CD14-positive monocyte (primary cell): ENCODE measurements at regions not wholly inside any gene's neighbourhood (a gene's known extent, or its start where the extent isn't known, plus 50 kb on each side); places are given as distances from the start of the nearest gene placed in this dataset.

Experiments
- DNase-seq, 3 donors: peaks; one replicate each; pipeline ENCODE4 v3.0.0-alpha.2; 2011 to 2022
- H2AFZ ChIP-seq: 2 replicates; pipeline ENCODE4 v1.6.0; 2012; ENCODE audit warnings: mild to moderate bottlenecking, low read depth, low read length, inconsistent platforms; ENCODE audit not compliant: insufficient read depth, poor library complexity, severe bottlenecking
- H3K27ac ChIP-seq, 2 donors: 1 replicate in 1 of 2; 2 replicates in 1 of 2; pipeline ENCODE4 v1.5.1; 2012 to 2013; ENCODE audit warnings: low read length in 2 of 2, control low read depth in 1 of 2, inconsistent platforms in 1 of 2, low read depth in 1 of 2, mild to moderate bottlenecking in 1 of 2
- H3K27me3 ChIP-seq, 2 donors: one replicate each; pipeline versions ENCODE4 v1.6.0 to v1.6.1; 2011 to 2013; ENCODE audit warnings: low read length in 2 of 2; ENCODE audit not compliant: control insufficient read depth in 2 of 2, insufficient read depth in 2 of 2
- H3K36me3 ChIP-seq, 2 donors: replicated peaks in 1 of 2; 1 replicate in 1 of 2; 2 replicates in 1 of 2; pipeline versions ENCODE4 v1.5.1 to v1.6.1; 2012 to 2013; ENCODE audit warnings: low read length in 2 of 2, control low read depth in 1 of 2, inconsistent platforms in 1 of 2, mild to moderate bottlenecking in 1 of 2; ENCODE audit not compliant: insufficient read depth in 2 of 2, control insufficient read depth in 1 of 2
- H3K4me1 ChIP-seq, 2 donors: 1 replicate in 1 of 2; 2 replicates in 1 of 2; pipeline versions ENCODE4 v1.5.1 to v1.6.1; 2012 to 2013; ENCODE audit warnings: low read length in 2 of 2, control low read depth in 1 of 2, inconsistent platforms in 1 of 2, mild to moderate bottlenecking in 1 of 2, moderate library complexity in 1 of 2; ENCODE audit not compliant: insufficient read depth in 2 of 2, control insufficient read depth in 1 of 2
- H3K4me2 ChIP-seq: replicated peaks from 2 replicates; pipeline ENCODE3; 2012; ENCODE audit warnings: low read length, moderate library complexity, mild to moderate bottlenecking; ENCODE audit not compliant: poor library complexity, severe bottlenecking; ENCODE audit errors: extremely low read depth
- H3K4me3 ChIP-seq, 3 experiments: fragments of 200-600 bp in 1 of 3; sonication (generic) in 1 of 3; replicated peaks in 1 of 3; 1 replicate in 2 of 3; 2 replicates in 1 of 3; pipeline ENCODE4 v1.5.1; 2011 to 2013; ENCODE audit warnings: low read length in 3 of 3, mild to moderate bottlenecking in 3 of 3, control low read depth in 2 of 3, low read depth in 2 of 3, inconsistent platforms in 1 of 3, moderate library complexity in 1 of 3
- H3K79me2 ChIP-seq: 2 replicates; pipeline ENCODE4 v1.6.0; 2012; ENCODE audit warnings: mild to moderate bottlenecking, control low read depth, inconsistent platforms, low read length, moderate library complexity; ENCODE audit not compliant: insufficient read depth
- H3K9ac ChIP-seq: 2 replicates; pipeline ENCODE4 v1.6.0; 2017; ENCODE audit warnings: low read length, mild to moderate bottlenecking; ENCODE audit not compliant: insufficient read depth, poor library complexity, severe bottlenecking
- H3K9me3 ChIP-seq, 2 donors: replicated peaks in 1 of 2; 1 replicate in 1 of 2; 2 replicates in 1 of 2; pipeline versions ENCODE4 v1.5.1 to v1.6.1; 2012 to 2013; ENCODE audit warnings: low read length in 2 of 2, control low read depth in 1 of 2; ENCODE audit not compliant: control insufficient read depth in 1 of 2, insufficient read depth in 1 of 2
- H4K20me1 ChIP-seq: 2 replicates; pipeline ENCODE4 v1.6.0; 2012; ENCODE audit warnings: mild to moderate bottlenecking, low read length, control low read depth, moderate library complexity; ENCODE audit not compliant: insufficient read depth
- H3K27ac Mint-ChIP-seq, 7 donors: one replicate each; pipeline ENCODE4 v1.8.0; 2020; ENCODE audit warnings: mild to moderate bottlenecking in 7 of 7, mixed read lengths in 7 of 7, moderate library complexity in 6 of 7, inconsistent platforms in 2 of 7
- H3K27me3 Mint-ChIP-seq, 3 donors: one replicate each; pipeline ENCODE4 v1.8.0; 2021 to 2022; ENCODE audit warnings: low read depth in 3 of 3, mild to moderate bottlenecking in 3 of 3, mixed read lengths in 3 of 3, moderate library complexity in 3 of 3, inconsistent platforms in 1 of 3
- H3K36me3 Mint-ChIP-seq, 2 donors: one replicate each; pipeline ENCODE4 v1.8.0; 2020; ENCODE audit warnings: mixed read lengths in 2 of 2, inconsistent platforms in 1 of 2, mild to moderate bottlenecking in 1 of 2
- H3K4me1 Mint-ChIP-seq: one replicate; pipeline ENCODE4 v1.8.0; 2020; ENCODE audit warnings: mild to moderate bottlenecking, mixed read lengths
- H3K4me3 Mint-ChIP-seq, 2 donors: one replicate each; pipeline ENCODE4 v1.8.0; 2020; ENCODE audit warnings: mild to moderate bottlenecking in 2 of 2, mixed read lengths in 2 of 2, moderate library complexity in 1 of 2
- H3K9me3 Mint-ChIP-seq, 7 donors: one replicate each; pipeline ENCODE4 v1.8.0; 2020 to 2022; ENCODE audit warnings: mixed read lengths in 7 of 7, mild to moderate bottlenecking in 6 of 7, moderate library complexity in 6 of 7, inconsistent platforms in 2 of 7
- WGBS: methylation state at CpG from one replicate; pipeline ENCODE4 v1.1.5; 2013; ENCODE audit warnings: missing lambda C conversion rate; ENCODE audit not compliant: insufficient coverage; 5-methylcytosine and 5-hydroxymethylcytosine counted together
- intact Hi-C, 2 donors: fragments of 100-400 bp; cut with micrococcal nuclease; formaldehyde crosslinking; loops; one replicate each; pipeline versions ENCODE4 v1.15.0 to v1.15.1; 2023
- TF ChIP-seq, protein P1 (sequence below): fragments of 200-600 bp; IDR thresholded peaks from one replicate; pipeline ENCODE4 v1.8.0; 2022; ENCODE audit warnings: antibody characterized with exemption, mild to moderate bottlenecking

DNA sequence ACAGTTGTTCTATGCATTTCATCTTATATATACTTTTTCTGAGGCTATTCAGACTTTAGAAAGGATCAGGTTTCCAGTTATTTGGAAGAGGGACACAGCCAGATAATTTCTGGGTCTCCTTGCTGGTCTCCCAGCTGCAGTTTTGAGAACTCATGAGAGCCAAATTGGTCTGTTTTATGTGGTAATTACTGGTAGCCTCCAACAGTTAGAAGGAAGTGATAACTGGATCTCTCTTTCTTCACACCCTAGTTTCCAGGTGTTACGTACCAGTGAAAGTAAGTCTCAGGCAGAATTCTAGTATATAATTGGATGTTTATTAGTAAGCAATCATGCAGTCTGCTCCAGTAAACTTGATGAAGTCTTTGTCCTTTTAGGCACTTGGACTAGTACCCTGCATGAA is 63.2 kb upstream of the RPS23 start:
- no peak overlapping the region for H3K27ac ChIP-seq
- no peak overlapping the region for H3K4me2 ChIP-seq
- intact Hi-C loops = no loop called here
- H3K79me2 ChIP-seq = no peaks in the 10 kb centered on the region
- TF ChIP-seq, protein P1, sequence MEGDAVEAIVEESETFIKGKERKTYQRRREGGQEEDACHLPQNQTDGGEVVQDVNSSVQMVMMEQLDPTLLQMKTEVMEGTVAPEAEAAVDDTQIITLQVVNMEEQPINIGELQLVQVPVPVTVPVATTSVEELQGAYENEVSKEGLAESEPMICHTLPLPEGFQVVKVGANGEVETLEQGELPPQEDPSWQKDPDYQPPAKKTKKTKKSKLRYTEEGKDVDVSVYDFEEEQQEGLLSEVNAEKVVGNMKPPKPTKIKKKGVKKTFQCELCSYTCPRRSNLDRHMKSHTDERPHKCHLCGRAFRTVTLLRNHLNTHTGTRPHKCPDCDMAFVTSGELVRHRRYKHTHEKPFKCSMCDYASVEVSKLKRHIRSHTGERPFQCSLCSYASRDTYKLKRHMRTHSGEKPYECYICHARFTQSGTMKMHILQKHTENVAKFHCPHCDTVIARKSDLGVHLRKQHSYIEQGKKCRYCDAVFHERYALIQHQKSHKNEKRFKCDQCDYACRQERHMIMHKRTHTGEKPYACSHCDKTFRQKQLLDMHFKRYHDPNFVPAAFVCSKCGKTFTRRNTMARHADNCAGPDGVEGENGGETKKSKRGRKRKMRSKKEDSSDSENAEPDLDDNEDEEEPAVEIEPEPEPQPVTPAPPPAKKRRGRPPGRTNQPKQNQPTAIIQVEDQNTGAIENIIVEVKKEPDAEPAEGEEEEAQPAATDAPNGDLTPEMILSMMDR = no peak
- no peak overlapping the region for H3K4me3 Mint-ChIP-seq
- H3K4me3 ChIP-seq = no peak overlapping the region
- H3K9me3 Mint-ChIP-seq = no peaks in the 10 kb centered on the region
- H3K27ac Mint-ChIP-seq = no peak overlapping the region
- no peak overlapping the region for H3K9ac ChIP-seq
- H3K36me3 ChIP-seq = no peaks in the 10 kb centered on the region
- no CpG with 5 or more reads among the region's 1 CpG for WGBS
- no peak for DNase-seq
- H3K9me3 ChIP-seq = no peaks in the 10 kb centered on the region
- no peaks in the 10 kb centered on the region for H3K4me1 ChIP-seq
- H3K36me3 Mint-ChIP-seq = no peaks in the 10 kb centered on the region
- H3K4me1 Mint-ChIP-seq = no peaks in the 10 kb centered on the region
- no peaks in the 10 kb centered on the region for H3K27me3 ChIP-seq
- no peak overlapping the region for H2AFZ ChIP-seq
- no peaks in the 10 kb centered on the region for H4K20me1 ChIP-seq
- H3K27me3 Mint-ChIP-seq = peaks cover 0 to 3% (median 0%) of the 10 kb centered on the region in 3 donors

DNA sequence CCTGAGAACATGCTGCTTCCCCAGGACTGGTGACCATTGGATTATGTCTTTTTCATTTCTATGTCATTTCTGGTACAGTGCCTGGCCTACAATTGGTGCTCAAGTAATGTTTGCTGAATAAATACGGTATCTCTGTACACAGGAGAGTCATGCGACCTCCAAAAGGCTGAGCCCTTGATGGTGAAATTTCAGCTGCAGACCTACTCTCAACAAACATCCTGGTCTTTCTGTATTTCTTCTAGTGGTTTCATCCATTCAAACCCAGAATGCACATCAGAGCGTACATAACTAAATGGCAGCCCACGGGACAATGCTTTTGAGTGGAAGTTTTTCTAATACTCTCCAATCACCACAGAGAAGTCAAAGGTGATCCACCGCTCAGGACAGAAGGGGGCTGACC is 62.6 kb upstream of the RPS23 start:
- no peaks in the 10 kb centered on the region for H3K4me1 Mint-ChIP-seq
- H3K4me2 ChIP-seq = no peak overlapping the region
- H2AFZ ChIP-seq = no peak overlapping the region
- no peak overlapping the region for H3K4me3 ChIP-seq
- 100% methylated on average over 4 of the region's 5 CpGs for WGBS
- no peak overlapping the region for H3K27ac Mint-ChIP-seq
- no peak overlapping the region for H3K27ac ChIP-seq
- DNase-seq = no peak
- no peaks in the 10 kb centered on the region for H3K27me3 ChIP-seq
- no peaks in the 10 kb centered on the region for H3K4me1 ChIP-seq
- H3K79me2 ChIP-seq = no peaks in the 10 kb centered on the region
- intact Hi-C loops = no loop called here
- TF ChIP-seq, protein P1 = no peak
- H4K20me1 ChIP-seq = no peaks in the 10 kb centered on the region
- H3K4me3 Mint-ChIP-seq = no peak overlapping the region
- H3K27me3 Mint-ChIP-seq = peaks cover 0 to 3% (median 0%) of the 10 kb centered on the region in 3 donors
- H3K36me3 Mint-ChIP-seq = no peaks in the 10 kb centered on the region
- H3K9me3 Mint-ChIP-seq = no peaks in the 10 kb centered on the region
- no peak overlapping the region for H3K9ac ChIP-seq
- no peaks in the 10 kb centered on the region for H3K9me3 ChIP-seq
- no peaks in the 10 kb centered on the region for H3K36me3 ChIP-seq
